ENCODE measurements at regions not wholly inside any gene's neighbourhood (a gene's known extent, or its start where the extent isn't known, plus 50 kb on each side); places are given as distances from the start of the nearest gene placed in this dataset.

- TF ChIP-seq YY1 (IDR thresholded peaks at IDR 0.05; ENCODE audit: insufficient read depth, insufficient read length) (no peak), ZNF274 (IDR thresholded peaks at IDR 0.05; ENCODE audit: low read depth, low read length) (no peak)
Measured at GRCh38 chr3:110897046-110897445, 174.6 kb upstream of the NECTIN3 start.

Data from NT2/D1 (cell line).